ENCODE measurements at regions not wholly inside any gene's neighbourhood (a gene's known extent, or its start where the extent isn't known, plus 50 kb on each side); places are given as distances from the start of the nearest gene placed in this dataset.

DNA sequence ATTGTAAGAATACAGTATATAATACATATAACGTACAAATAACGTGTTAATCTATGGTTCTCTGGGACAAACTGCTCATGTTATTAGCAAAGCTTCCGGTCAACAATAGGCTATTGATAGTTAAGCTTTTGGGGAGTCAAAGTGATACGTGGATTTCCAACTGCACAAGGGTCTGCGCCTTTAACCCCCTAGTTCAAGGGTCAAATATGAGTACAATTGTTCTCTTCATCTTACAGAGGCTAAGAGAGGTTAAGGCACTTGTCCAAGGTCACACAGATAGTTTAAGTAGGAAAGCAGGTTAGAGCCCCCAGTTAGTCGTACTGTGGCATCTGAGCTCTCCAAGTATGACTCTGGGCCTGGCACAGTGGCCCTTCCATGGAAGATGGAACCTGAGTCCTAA lies 204.3 kb upstream of the KRR1 start:
- TF ChIP-seq POLR2A (IDR thresholded peaks at IDR 0.05): no peak
- TF ChIP-seq, protein P1, sequence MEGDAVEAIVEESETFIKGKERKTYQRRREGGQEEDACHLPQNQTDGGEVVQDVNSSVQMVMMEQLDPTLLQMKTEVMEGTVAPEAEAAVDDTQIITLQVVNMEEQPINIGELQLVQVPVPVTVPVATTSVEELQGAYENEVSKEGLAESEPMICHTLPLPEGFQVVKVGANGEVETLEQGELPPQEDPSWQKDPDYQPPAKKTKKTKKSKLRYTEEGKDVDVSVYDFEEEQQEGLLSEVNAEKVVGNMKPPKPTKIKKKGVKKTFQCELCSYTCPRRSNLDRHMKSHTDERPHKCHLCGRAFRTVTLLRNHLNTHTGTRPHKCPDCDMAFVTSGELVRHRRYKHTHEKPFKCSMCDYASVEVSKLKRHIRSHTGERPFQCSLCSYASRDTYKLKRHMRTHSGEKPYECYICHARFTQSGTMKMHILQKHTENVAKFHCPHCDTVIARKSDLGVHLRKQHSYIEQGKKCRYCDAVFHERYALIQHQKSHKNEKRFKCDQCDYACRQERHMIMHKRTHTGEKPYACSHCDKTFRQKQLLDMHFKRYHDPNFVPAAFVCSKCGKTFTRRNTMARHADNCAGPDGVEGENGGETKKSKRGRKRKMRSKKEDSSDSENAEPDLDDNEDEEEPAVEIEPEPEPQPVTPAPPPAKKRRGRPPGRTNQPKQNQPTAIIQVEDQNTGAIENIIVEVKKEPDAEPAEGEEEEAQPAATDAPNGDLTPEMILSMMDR (IDR thresholded peaks at IDR 0.05): no peak

All from prostate gland (tissue), 2 donors.